Left ventricle myocardium superior (tissue), 1 donor: ENCODE measurements at regions not wholly inside any gene's neighbourhood (a gene's known extent, or its start where the extent isn't known, plus 50 kb on each side); places are given as distances from the start of the nearest gene placed in this dataset.
"Not testable (repeated sequence)": the region's sequence is repeated elsewhere in the genome, so short reads cannot be mapped to it uniquely, and the experiment has no call there.

Source experiments
- ATAC-seq: fragments of 200-7000 bp; cut with Tn5 transposase; one replicate; pipeline ENCODE4 v1.9.1; 2020; ENCODE audit warnings: mild to moderate bottlenecking, moderate library complexity
- DNase-seq: peaks from one replicate; pipeline ENCODE4 v3.0.0-alpha.2; 2020
- intact Hi-C: fragments of 100-400 bp; cut with micrococcal nuclease; formaldehyde crosslinking; loops from one replicate; pipeline ENCODE4 v1.11.0; 2022
- donor health status: DM: no; HTN: yes; CAD: no; lungs with severe emphysema.

- intact Hi-C loops, result no loop called here
- no peak for DNase-seq
- ATAC-seq, result no peak
Observed at GRCh38 chr14:105682956-105683570, 156.7 kb downstream of the TMEM121 start.

GRCh38 chr14:105684056-105684455 is 157.7 kb downstream of the TMEM121 start:
- ATAC-seq, DNase-seq, intact Hi-C loops: not testable (repeated sequence)

GRCh38 chr14:105684597-105684996 is 158.2 kb downstream of the TMEM121 start:
- ATAC-seq, intact Hi-C loops, DNase-seq: not testable (repeated sequence)

- ATAC-seq (no peak), DNase-seq (no peak)
- intact Hi-C loops, result no loop called here
Observed at GRCh38 chr14:105685003-105685402, 158.6 kb downstream of the TMEM121 start.

GRCh38 chr14:105685605-105686004 is 159.2 kb downstream of the TMEM121 start:
- DNase-seq, intact Hi-C loops, ATAC-seq: not testable (repeated sequence)

- DNase-seq, ATAC-seq, intact Hi-C loops: not testable (repeated sequence)
Observed at GRCh38 chr14:105686050-105686449, 159.7 kb downstream of the TMEM121 start.

DNA sequence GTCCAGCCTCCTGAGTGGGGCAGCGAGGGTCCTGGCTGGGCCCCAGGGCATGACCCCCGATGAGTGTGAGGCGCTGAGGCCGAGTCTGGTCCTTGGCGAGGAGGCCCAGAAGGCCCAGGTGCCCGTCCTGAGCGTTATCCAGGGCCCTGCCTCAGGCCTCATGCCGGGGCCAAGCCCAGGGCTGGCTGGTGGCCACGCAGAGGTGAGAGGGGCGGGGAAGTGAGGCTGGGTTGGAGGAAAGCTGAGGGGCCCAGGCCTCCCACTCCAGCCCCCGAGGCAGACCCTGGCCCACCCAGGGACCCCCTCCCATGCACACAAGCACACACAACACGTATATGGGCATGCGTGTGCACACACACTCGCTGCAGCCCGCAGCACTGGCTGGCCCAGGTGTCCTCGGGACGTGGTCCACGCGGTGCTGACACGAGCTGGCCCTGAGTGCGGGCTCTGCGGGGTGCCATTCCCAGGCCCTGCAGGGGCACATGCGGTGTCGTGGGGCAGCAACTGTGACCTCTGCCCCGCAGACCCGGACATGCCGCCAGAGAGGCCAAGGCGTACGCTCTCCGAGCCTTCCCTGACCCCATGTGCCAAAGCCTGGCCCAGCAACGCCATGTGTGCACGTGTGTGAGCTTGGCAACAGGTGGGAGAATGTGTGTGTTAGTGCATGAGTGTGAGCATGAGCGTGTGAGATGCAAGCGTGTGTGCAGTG is 160.2 kb downstream of the TMEM121 start:
- ATAC-seq, DNase-seq, intact Hi-C loops: not testable (repeated sequence)

GRCh38 chr14:105687171-105688022 is 161.0 kb downstream of the TMEM121 start:
- DNase-seq, ATAC-seq, intact Hi-C loops: not testable (repeated sequence)

- ATAC-seq, DNase-seq, intact Hi-C loops: not testable (repeated sequence)
Observed at GRCh38 chr14:105688023-105688351, 161.6 kb downstream of the TMEM121 start.

GRCh38 chr14:105688664-105689221 is 162.4 kb downstream of the TMEM121 start:
- intact Hi-C loops, DNase-seq, ATAC-seq: not testable (repeated sequence)

DNA sequence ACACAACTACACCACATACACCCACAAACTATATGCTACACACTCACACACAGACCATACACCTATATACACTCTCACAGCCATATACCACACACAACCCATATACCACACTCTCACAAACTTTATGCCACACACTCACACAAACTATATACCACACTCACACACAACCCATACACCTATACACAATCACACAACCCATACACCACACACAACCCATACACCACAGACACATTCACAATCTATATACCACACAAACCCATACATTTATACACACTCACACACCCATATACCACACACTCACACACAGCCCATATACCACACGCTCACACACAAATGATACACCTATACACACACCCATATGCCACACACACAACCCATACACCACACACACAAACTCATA is 163.3 kb downstream of the TMEM121 start:
- intact Hi-C loops, result no loop called here
- ATAC-seq (no peak), DNase-seq (no peak)

- no peak for DNase-seq
- no peak for ATAC-seq
- intact Hi-C loops, result no loop called here
Observed at GRCh38 chr14:105690671-105691070, 164.3 kb downstream of the TMEM121 start.

DNA sequence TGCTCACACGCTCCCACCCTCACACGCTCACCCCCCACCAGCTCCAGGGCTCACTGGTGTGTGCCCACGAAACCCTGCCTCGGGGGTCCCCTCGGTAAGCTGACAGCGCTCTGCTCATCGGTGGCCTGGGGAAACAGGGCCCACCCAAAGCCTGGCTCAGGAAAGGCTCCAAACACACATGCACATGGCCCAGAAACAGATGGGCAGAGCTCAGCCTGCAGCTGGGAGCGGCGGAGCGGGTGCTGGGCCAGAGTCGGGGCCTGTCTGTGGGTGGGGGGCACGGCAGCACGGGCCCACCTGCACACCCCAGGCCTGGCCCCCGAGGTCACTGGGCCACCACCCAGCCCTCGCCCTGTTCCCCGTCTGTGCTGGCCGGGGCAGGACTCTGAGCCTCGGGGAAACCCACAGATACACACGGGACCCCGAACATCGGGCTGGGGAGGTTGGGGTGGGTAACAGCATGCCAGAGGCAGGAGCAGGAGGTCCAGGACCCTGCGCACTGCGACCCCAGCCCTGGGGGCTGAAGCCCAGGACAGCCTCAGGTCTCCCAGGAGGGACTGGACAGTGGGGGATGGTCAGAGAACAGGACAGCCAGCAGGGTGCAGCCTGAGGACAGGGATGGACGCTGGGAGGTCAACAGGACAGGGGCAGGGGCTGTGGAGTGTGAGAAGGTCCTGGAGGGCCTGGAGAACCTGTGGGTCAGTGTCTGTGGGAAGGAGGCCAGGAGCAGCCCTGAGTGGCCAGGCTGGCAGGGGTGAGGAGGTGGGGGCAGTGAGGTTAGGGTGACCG is 165.1 kb downstream of the TMEM121 start:
- DNase-seq, ATAC-seq, intact Hi-C loops: not testable (repeated sequence)

DNA sequence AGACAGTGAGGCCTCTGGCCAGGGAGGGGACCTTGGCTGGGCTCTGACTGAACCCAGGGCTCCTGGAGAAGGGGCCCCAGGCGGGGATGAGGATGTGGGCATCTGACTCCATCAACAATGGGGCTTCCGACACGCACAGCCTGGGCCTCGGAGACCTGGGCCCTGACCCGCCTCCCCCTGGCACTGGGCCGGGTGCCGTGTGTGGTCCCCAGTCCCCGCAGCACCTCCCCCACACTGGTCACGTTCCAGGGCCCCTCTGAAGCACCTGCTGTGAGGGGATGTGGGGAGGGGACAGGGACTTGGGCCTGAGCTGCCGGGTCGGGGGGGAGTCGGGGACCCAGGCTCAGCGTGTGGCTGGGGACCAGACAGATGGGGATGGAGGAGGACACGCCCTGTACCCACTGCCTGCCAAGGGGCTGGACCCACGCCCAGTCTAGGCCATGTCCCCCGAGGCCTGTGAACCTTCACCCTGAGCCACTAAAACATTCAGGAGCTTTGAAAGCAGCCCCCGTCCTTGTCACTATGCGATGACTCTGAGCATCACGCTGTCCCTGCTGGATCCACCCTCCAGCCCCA is 165.8 kb downstream of the TMEM121 start:
- intact Hi-C loops, ATAC-seq, DNase-seq: not testable (repeated sequence)

DNA sequence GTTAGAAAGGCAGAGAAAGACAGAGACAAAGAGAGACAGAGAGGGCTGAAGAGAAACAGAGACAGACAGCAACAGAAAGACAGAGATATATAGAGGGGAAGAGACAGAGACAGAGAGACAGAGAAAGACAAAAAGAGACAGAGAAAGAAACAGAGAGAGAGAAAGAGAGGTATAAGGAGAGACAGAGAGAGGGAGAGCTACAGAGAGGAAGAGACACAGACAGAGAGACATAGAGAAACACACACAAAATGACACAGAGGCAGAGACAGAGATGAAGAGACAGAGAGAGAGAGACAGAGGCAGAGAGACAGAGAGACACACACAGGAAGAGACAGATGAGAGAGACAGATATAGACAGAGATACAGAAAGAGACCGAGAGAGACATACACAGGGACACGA is 168.6 kb downstream of the TMEM121 start:
- ATAC-seq (no peak), DNase-seq (no peak)
- intact Hi-C loops, result no loop called here

DNA sequence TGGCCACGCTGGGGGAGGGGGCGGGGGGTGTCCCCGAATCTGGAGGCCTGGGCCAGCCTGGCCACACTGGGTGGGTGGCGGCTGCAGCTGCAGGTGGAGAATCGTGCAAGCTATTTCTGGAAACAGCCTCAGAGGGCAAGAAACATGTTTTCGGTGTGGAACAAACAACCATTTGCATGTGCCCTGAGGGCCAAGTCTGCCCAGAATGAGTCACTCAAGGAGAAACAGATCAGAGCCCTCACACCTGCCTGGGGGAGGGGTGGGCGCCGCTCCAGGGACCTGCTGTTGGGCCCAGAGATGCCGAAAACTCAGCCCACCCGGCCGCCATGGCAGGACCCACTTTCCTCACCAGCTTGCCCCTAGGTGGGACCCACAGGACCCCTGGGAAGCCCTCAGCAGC is 170.0 kb downstream of the TMEM121 start:
- not testable (repeated sequence) for ATAC-seq

GRCh38 chr14:105697414-105697813 is 171.0 kb downstream of the TMEM121 start:
- DNase-seq, ATAC-seq, intact Hi-C loops: not testable (repeated sequence)

More for the DNA sequence above, 170.0 kb downstream of the TMEM121 start:
- DNase-seq, intact Hi-C loops: not testable (repeated sequence)

DNA sequence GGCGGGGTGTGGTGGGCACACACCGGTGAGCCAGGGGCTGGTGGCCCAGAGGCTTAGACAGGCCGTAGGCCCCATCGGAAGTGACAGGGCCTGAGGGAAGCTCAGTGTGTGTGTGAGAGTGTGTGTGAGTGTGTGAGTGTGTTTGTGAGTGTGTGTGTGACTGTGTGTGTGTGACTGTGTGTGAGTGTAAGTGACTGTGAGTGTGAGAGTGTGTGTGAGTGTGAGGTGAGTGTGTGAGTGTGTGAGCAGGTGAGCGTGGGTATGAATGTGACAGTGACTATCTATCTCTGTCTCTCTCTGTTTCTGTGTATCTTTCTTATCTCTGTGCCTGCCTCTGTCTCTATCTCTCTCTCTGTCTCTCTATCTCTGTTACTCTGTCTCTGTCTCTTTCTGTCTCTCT is 171.6 kb downstream of the TMEM121 start:
- DNase-seq, intact Hi-C loops, ATAC-seq: not testable (repeated sequence)
